Liver (tissue), 3 donors: ENCODE measurements at regions not wholly inside any gene's neighbourhood (a gene's known extent, or its start where the extent isn't known, plus 50 kb on each side); places are given as distances from the start of the nearest gene placed in this dataset.

ENCODE experiments used
- EGR1 ChIP-seq, 2 donors: IDR thresholded peaks; 2 replicates each; pipeline ENCODE4 v1.6.1; 2016 to 2018; ENCODE audit warnings: antibody characterized with exemption in 2 of 2, low read depth in 2 of 2
- HNF4G ChIP-seq: IDR thresholded peaks from 2 replicates; pipeline ENCODE4 v1.6.1; 2016; ENCODE audit warnings: antibody characterized with exemption
- JUND ChIP-seq, 2 donors: IDR thresholded peaks; 2 replicates each; pipeline ENCODE4 v1.6.1; 2016; ENCODE audit warnings: antibody characterized with exemption in 2 of 2
- TAF1 ChIP-seq: conservative IDR thresholded peaks from 2 replicates; pipeline ENCODE4 v1.6.1; 2016; ENCODE audit warnings: antibody characterized with exemption, mild to moderate bottlenecking
- YY1 ChIP-seq: IDR thresholded peaks from 2 replicates; pipeline ENCODE4 v1.6.1; 2016; ENCODE audit warnings: antibody characterized with exemption, mild to moderate bottlenecking
- TF ChIP-seq, protein P1 (sequence below): fragments of 150-350 bp; IDR thresholded peaks from 2 replicates; pipeline ENCODE4 v1.5.1; 2017; ENCODE audit warnings: improper control_type of control experiment, low read depth, low read length; ENCODE audit not compliant: missing input control
- TF ChIP-seq, protein P2 (sequence below): IDR thresholded peaks from 2 replicates; pipeline ENCODE4 v1.6.1; 2016; ENCODE audit warnings: antibody characterized with exemption, mild to moderate bottlenecking
- TF ChIP-seq, protein P3 (sequence below): IDR thresholded peaks from 2 replicates; pipeline ENCODE4 v1.6.1; 2016; ENCODE audit warnings: antibody characterized with exemption
- donor health status: healthy.
- donor health status: healthy.

DNA sequence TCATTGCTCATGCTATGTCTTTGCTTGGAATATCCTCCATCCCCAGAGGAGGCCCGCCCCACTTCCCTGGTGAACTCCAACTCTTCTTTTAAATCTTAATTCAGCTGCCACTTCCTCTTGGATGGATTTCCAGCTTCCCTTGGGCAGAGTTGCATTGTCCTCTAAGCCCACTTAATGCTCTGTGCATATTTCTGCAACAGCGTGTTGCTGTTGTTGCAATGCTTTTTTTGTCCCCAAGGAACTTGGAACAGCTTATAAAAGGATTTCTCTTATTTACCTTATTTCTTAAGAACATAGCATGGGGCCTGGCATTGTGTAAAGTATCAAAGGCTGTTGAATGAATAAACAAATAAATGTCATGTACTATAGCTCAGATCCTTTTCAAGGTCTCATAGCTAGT is 507.4 kb downstream of the METTL15 start:
- TF ChIP-seq YY1: no peak
- TF ChIP-seq, protein P1, sequence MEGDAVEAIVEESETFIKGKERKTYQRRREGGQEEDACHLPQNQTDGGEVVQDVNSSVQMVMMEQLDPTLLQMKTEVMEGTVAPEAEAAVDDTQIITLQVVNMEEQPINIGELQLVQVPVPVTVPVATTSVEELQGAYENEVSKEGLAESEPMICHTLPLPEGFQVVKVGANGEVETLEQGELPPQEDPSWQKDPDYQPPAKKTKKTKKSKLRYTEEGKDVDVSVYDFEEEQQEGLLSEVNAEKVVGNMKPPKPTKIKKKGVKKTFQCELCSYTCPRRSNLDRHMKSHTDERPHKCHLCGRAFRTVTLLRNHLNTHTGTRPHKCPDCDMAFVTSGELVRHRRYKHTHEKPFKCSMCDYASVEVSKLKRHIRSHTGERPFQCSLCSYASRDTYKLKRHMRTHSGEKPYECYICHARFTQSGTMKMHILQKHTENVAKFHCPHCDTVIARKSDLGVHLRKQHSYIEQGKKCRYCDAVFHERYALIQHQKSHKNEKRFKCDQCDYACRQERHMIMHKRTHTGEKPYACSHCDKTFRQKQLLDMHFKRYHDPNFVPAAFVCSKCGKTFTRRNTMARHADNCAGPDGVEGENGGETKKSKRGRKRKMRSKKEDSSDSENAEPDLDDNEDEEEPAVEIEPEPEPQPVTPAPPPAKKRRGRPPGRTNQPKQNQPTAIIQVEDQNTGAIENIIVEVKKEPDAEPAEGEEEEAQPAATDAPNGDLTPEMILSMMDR: no peak
- TF ChIP-seq, protein P2, sequence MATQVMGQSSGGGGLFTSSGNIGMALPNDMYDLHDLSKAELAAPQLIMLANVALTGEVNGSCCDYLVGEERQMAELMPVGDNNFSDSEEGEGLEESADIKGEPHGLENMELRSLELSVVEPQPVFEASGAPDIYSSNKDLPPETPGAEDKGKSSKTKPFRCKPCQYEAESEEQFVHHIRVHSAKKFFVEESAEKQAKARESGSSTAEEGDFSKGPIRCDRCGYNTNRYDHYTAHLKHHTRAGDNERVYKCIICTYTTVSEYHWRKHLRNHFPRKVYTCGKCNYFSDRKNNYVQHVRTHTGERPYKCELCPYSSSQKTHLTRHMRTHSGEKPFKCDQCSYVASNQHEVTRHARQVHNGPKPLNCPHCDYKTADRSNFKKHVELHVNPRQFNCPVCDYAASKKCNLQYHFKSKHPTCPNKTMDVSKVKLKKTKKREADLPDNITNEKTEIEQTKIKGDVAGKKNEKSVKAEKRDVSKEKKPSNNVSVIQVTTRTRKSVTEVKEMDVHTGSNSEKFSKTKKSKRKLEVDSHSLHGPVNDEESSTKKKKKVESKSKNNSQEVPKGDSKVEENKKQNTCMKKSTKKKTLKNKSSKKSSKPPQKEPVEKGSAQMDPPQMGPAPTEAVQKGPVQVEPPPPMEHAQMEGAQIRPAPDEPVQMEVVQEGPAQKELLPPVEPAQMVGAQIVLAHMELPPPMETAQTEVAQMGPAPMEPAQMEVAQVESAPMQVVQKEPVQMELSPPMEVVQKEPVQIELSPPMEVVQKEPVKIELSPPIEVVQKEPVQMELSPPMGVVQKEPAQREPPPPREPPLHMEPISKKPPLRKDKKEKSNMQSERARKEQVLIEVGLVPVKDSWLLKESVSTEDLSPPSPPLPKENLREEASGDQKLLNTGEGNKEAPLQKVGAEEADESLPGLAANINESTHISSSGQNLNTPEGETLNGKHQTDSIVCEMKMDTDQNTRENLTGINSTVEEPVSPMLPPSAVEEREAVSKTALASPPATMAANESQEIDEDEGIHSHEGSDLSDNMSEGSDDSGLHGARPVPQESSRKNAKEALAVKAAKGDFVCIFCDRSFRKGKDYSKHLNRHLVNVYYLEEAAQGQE: no peak
- no peak for TF ChIP-seq JUND (IDR thresholded peaks at IDR 0.05)
- no peak for TF ChIP-seq TAF1
- TF ChIP-seq HNF4G: no peak
- TF ChIP-seq, protein P3, sequence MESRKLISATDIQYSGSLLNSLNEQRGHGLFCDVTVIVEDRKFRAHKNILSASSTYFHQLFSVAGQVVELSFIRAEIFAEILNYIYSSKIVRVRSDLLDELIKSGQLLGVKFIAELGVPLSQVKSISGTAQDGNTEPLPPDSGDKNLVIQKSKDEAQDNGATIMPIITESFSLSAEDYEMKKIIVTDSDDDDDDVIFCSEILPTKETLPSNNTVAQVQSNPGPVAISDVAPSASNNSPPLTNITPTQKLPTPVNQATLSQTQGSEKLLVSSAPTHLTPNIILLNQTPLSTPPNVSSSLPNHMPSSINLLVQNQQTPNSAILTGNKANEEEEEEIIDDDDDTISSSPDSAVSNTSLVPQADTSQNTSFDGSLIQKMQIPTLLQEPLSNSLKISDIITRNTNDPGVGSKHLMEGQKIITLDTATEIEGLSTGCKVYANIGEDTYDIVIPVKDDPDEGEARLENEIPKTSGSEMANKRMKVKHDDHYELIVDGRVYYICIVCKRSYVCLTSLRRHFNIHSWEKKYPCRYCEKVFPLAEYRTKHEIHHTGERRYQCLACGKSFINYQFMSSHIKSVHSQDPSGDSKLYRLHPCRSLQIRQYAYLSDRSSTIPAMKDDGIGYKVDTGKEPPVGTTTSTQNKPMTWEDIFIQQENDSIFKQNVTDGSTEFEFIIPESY: no peak
- no peak for TF ChIP-seq EGR1 (IDR thresholded peaks at IDR 0.05; ENCODE audit: low read depth in 2 of 2)
